RWPE2 (cell line): ENCODE measurements at regions not wholly inside any gene's neighbourhood (a gene's known extent, or its start where the extent isn't known, plus 50 kb on each side); places are given as distances from the start of the nearest gene placed in this dataset.
A peak's percentile ranks its signal among the peaks of the same experiment; 100 is the strongest.

ENCODE experiments used
- ATAC-seq: fragments of 200-7000 bp; cut with Tn5 transposase; 3 replicates; pipeline ENCODE4 v1.9.1; 2021; ENCODE audit warnings: low read depth
- DNase-seq: peaks from one replicate; pipeline ENCODE4 v3.0.0-alpha.2; 2020; ENCODE audit warnings: low spot score
- H3K27ac ChIP-seq: fragments of 450-650 bp; 2 replicates; pipeline ENCODE4 v1.5.1; 2017; ENCODE audit warnings: mild to moderate bottlenecking; ENCODE audit not compliant: poor library complexity, severe bottlenecking
- H3K27me3 ChIP-seq: fragments of 250-450 bp; sonication (Bioruptor Pico); 2 replicates; pipeline ENCODE4 v1.5.1; 2021; ENCODE audit warnings: mild to moderate bottlenecking, moderate library complexity; ENCODE audit not compliant: insufficient read depth, poor library complexity, severe bottlenecking
- H3K36me3 ChIP-seq: fragments of 250-450 bp; sonication (Bioruptor Pico); 2 replicates; pipeline ENCODE4 v1.5.1; 2020; ENCODE audit warnings: low read depth, mild to moderate bottlenecking, moderate library complexity
- H3K4me1 ChIP-seq: fragments of 250-450 bp; sonication (Bioruptor Pico); 2 replicates; pipeline ENCODE4 v1.5.1; 2021; ENCODE audit warnings: mild to moderate bottlenecking, moderate library complexity; ENCODE audit not compliant: insufficient read depth, poor library complexity, severe bottlenecking
- H3K4me3 ChIP-seq: fragments of 250-450 bp; sonication (Bioruptor Pico); 2 replicates; pipeline ENCODE4 v1.5.1; 2021; ENCODE audit warnings: mild to moderate bottlenecking, moderate library complexity; ENCODE audit not compliant: severe bottlenecking
- H3K9me3 ChIP-seq: fragments of 250-450 bp; sonication (Bioruptor Pico); 2 replicates; pipeline ENCODE4 v1.5.1; 2021; ENCODE audit warnings: mild to moderate bottlenecking, moderate library complexity; ENCODE audit not compliant: severe bottlenecking
- CTCF ChIP-seq: fragments of 450-650 bp; IDR thresholded peaks from one replicate; pipeline ENCODE4 v1.5.1; 2017; ENCODE audit warnings: mild to moderate bottlenecking, moderate library complexity; ENCODE audit not compliant: poor library complexity, severe bottlenecking

- DNase-seq (no peak), ATAC-seq (no peak)
- TF ChIP-seq CTCF, result no peak
- Histone ChIP-seq H3K27me3 (no peaks in the 10 kb centered on the region), H3K4me3 (no peak overlapping the region), H3K36me3 (no peaks in the 10 kb centered on the region), H3K27ac (no peak overlapping the region), H3K4me1 (no peaks in the 10 kb centered on the region), H3K9me3 (no peaks in the 10 kb centered on the region)
These were observed 620.8 kb downstream of the HTR1A start for GRCh38 chr5:63341442-63341841.

- H3K4me3 ChIP-seq, result no peak overlapping the region
- no peak for TF ChIP-seq CTCF
- H3K36me3 ChIP-seq, result no peaks in the 10 kb centered on the region
- H3K9me3 ChIP-seq, result no peaks in the 10 kb centered on the region
- H3K27ac ChIP-seq, result no peak overlapping the region
- H3K4me1 ChIP-seq, result no peaks in the 10 kb centered on the region
- ATAC-seq, result 0 out of 3 replicates have a peak, but pooled peaks have one; percentile 25
- DNase-seq, result no peak
- no peaks in the 10 kb centered on the region for H3K27me3 ChIP-seq
These were observed 638.3 kb downstream of the HTR1A start for GRCh38 chr5:63323926-63324325.

GRCh38 chr5:63314551-63314950 is 647.7 kb downstream of the HTR1A start:
- peaks cover 8% of the 10 kb centered on the region for H3K27me3 ChIP-seq
- H3K27ac ChIP-seq, result no peak overlapping the region
- TF ChIP-seq CTCF, result no peak
- DNase-seq (no peak), ATAC-seq (no peak)
- no peaks in the 10 kb centered on the region for H3K9me3 ChIP-seq
- H3K36me3 ChIP-seq, result no peaks in the 10 kb centered on the region
- H3K4me3 ChIP-seq, result no peak overlapping the region
- no peaks in the 10 kb centered on the region for H3K4me1 ChIP-seq

- Histone ChIP-seq H3K27ac (no peak overlapping the region), H3K9me3 (no peaks in the 10 kb centered on the region), H3K36me3 (no peaks in the 10 kb centered on the region), H3K4me3 (no peak overlapping the region), H3K27me3 (peaks cover 8% of the 10 kb centered on the region), H3K4me1 (no peaks in the 10 kb centered on the region)
- no peak for TF ChIP-seq CTCF
- DNase-seq, result no peak
- no peak for ATAC-seq
These were observed 651.6 kb downstream of the HTR1A start for GRCh38 chr5:63310644-63311043.

- H3K27ac ChIP-seq, result no peak overlapping the region
These were observed 655.3 kb downstream of the HTR1A start for GRCh38 chr5:63306909-63307308.

More at GRCh38 chr5:63306909-63307308, 655.3 kb downstream of the HTR1A start:
- Histone ChIP-seq H3K4me3 (no peak overlapping the region), H3K9me3 (no peaks in the 10 kb centered on the region), H3K36me3 (no peaks in the 10 kb centered on the region), H3K4me1 (no peaks in the 10 kb centered on the region), H3K27me3 (no peaks in the 10 kb centered on the region)
- TF ChIP-seq CTCF, result no peak
- no peak for ATAC-seq
- DNase-seq, result no peak
